Liver (tissue), 8 donors: ENCODE measurements at regions not wholly inside any gene's neighbourhood (a gene's known extent, or its start where the extent isn't known, plus 50 kb on each side); places are given as distances from the start of the nearest gene placed in this dataset.

Source experiments
- DNase-seq: peaks from one replicate; pipeline ENCODE4 v3.0.0-alpha.2; 2017; ENCODE audit warnings: low spot score
- H3K27ac ChIP-seq, 2 donors: one replicate each; pipeline ENCODE4 v1.7.0; 2013; ENCODE audit warnings: inconsistent platforms in 2 of 2, low read length in 2 of 2, control low read depth in 1 of 2, low read depth in 1 of 2, mild to moderate bottlenecking in 1 of 2
- H3K27me3 ChIP-seq, 4 donors: one replicate each; pipeline versions ENCODE4 v1.6.1 to v1.7.0; 2013; ENCODE audit warnings: low read length in 3 of 4, inconsistent platforms in 1 of 4, mild to moderate bottlenecking in 1 of 4, moderate library complexity in 1 of 4; ENCODE audit not compliant: control insufficient read depth in 4 of 4, insufficient read depth in 4 of 4
- H3K36me3 ChIP-seq, 4 donors: one replicate each; pipeline versions ENCODE4 v1.6.1 to v1.7.0; 2013; ENCODE audit warnings: low read length in 3 of 4, mild to moderate bottlenecking in 3 of 4, low read depth in 1 of 4, moderate library complexity in 1 of 4; ENCODE audit not compliant: control insufficient read depth in 4 of 4, insufficient read depth in 3 of 4
- H3K4me1 ChIP-seq, 4 donors: one replicate each; pipeline versions ENCODE4 v1.6.1 to v1.7.0; 2013; ENCODE audit warnings: low read length in 3 of 4, mild to moderate bottlenecking in 3 of 4, moderate library complexity in 1 of 4; ENCODE audit not compliant: control insufficient read depth in 4 of 4, insufficient read depth in 4 of 4
- H3K4me3 ChIP-seq, 3 donors: one replicate each; pipeline versions ENCODE4 v1.6.1 to v1.7.0; 2013; ENCODE audit warnings: low read length in 3 of 3, control low read depth in 1 of 3, low read depth in 1 of 3, mild to moderate bottlenecking in 1 of 3
- H3K9ac ChIP-seq, 2 donors: one replicate each; pipeline ENCODE4 v1.7.0; 2013; ENCODE audit warnings: low read length in 2 of 2, mild to moderate bottlenecking in 2 of 2, moderate library complexity in 2 of 2, control low read depth in 1 of 2, low read depth in 1 of 2
- H3K9me3 ChIP-seq, 4 donors: one replicate each; pipeline versions ENCODE4 v1.6.1 to v1.7.0; 2013; ENCODE audit warnings: low read length in 3 of 4; ENCODE audit not compliant: control insufficient read depth in 4 of 4
- FOXA1 ChIP-seq: IDR thresholded peaks from 2 replicates; pipeline ENCODE4 v1.6.1; 2016; ENCODE audit warnings: antibody characterized with exemption
- FOXA2 ChIP-seq: IDR thresholded peaks from 2 replicates; pipeline ENCODE4 v1.6.1; 2016; ENCODE audit warnings: antibody characterized with exemption
- GABPA ChIP-seq, 2 donors: IDR thresholded peaks in 1 of 2; conservative IDR thresholded peaks in 1 of 2; 2 replicates each; pipeline ENCODE4 v1.6.1; 2016; ENCODE audit warnings: antibody characterized with exemption in 2 of 2, mild to moderate bottlenecking in 1 of 2, moderate library complexity in 1 of 2
- HNF4A ChIP-seq, 2 donors: conservative IDR thresholded peaks; 2 replicates each; pipeline ENCODE4 v1.6.1; 2016; ENCODE audit warnings: antibody characterized with exemption in 2 of 2, mild to moderate bottlenecking in 2 of 2
- HNF4G ChIP-seq: IDR thresholded peaks from 2 replicates; pipeline ENCODE4 v1.6.1; 2016; ENCODE audit warnings: antibody characterized with exemption
- JUND ChIP-seq, 2 donors: IDR thresholded peaks; 2 replicates each; pipeline ENCODE4 v1.6.1; 2016; ENCODE audit warnings: antibody characterized with exemption in 2 of 2
- NR2F2 ChIP-seq: IDR thresholded peaks from 2 replicates; pipeline ENCODE4 v1.6.1; 2016; ENCODE audit warnings: antibody characterized with exemption
- RAD21 ChIP-seq, 2 donors: IDR thresholded peaks; 2 replicates each; pipeline ENCODE4 v1.6.1; 2016; ENCODE audit warnings: antibody characterized with exemption in 2 of 2, mild to moderate bottlenecking in 2 of 2
- REST ChIP-seq: IDR thresholded peaks from 2 replicates; pipeline ENCODE4 v1.6.1; 2016; ENCODE audit warnings: antibody characterized with exemption, mild to moderate bottlenecking
- RXRA ChIP-seq, 2 donors: IDR thresholded peaks; 2 replicates each; pipeline ENCODE4 v1.6.1; 2017 to 2018; ENCODE audit warnings: antibody characterized with exemption in 2 of 2, mild to moderate bottlenecking in 1 of 2
- TAF1 ChIP-seq: conservative IDR thresholded peaks from 2 replicates; pipeline ENCODE4 v1.6.1; 2016; ENCODE audit warnings: antibody characterized with exemption, mild to moderate bottlenecking
- YY1 ChIP-seq: IDR thresholded peaks from 2 replicates; pipeline ENCODE4 v1.6.1; 2016; ENCODE audit warnings: antibody characterized with exemption, mild to moderate bottlenecking
- WGBS: extraction: QIAGEN DNeasy Blood & Tissue Kit; methylation state at CpG from one replicate; pipeline ENCODE4 v1.1.7; 2013; 5-methylcytosine and 5-hydroxymethylcytosine counted together
- TF ChIP-seq, protein P1 (sequence below): IDR thresholded peaks from 2 replicates; pipeline ENCODE4 v1.6.1; 2016; ENCODE audit warnings: antibody characterized with exemption
- TF ChIP-seq, protein P2 (sequence below): IDR thresholded peaks from 2 replicates; pipeline ENCODE4 v1.6.1; 2016; ENCODE audit warnings: antibody characterized with exemption
- TF ChIP-seq, protein P3 (sequence below): fragments of 150-350 bp; IDR thresholded peaks from 2 replicates; pipeline ENCODE4 v1.5.1; 2017; ENCODE audit warnings: improper control_type of control experiment, low read depth, low read length; ENCODE audit not compliant: missing input control
- TF ChIP-seq, protein P4 (sequence below): IDR thresholded peaks from 2 replicates; pipeline ENCODE4 v1.6.1; 2016; ENCODE audit warnings: antibody characterized with exemption
- donor health status: healthy.
- donor health status: healthy.
- donor health status: healthy.
- donor health status: healthy.
- donor health status: healthy.

DNA sequence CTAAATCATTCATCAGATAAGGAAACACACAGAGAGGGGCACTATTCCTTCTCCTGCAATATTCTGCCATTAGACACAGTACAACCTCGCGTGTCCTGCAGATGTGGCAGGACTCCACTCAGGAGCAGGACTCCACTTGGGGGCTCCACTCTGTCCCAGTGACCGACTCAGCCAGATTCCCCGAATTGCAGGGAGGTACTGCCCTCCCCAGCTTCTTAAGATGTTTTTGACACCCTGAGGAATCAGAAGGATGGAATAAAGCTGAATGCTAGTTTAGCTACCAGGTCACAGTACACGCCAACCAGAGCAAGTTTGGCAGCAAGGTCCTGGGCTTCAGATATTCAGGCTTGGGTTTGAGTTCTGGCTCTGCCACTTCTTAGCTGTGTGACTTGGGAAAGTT lies 99.3 kb upstream of the USP47 start:
- H3K9ac ChIP-seq: no peak overlapping the region
- 85% methylated on average over 5 of the region's 5 CpGs for WGBS
- DNase-seq: no peak
- H3K9me3 ChIP-seq: no peaks in the 10 kb centered on the region
- H3K27me3 ChIP-seq: no peaks in the 10 kb centered on the region
- H3K36me3 ChIP-seq: no peaks in the 10 kb centered on the region
- no peak overlapping the region for H3K4me3 ChIP-seq
- no peak overlapping the region for H3K27ac ChIP-seq
- H3K4me1 ChIP-seq: no peaks in the 10 kb centered on the region
- TF ChIP-seq GABPA (IDR thresholded peaks at IDR 0.05 in 1 of 2, conservative IDR thresholded peaks at IDR 0.05 in 1 of 2) (no peak), FOXA2 (no peak), REST (no peak), FOXA1 (no peak), HNF4G (no peak), YY1 (no peak)
- TF ChIP-seq, protein P1, sequence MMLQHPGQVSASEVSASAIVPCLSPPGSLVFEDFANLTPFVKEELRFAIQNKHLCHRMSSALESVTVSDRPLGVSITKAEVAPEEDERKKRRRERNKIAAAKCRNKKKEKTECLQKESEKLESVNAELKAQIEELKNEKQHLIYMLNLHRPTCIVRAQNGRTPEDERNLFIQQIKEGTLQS: no peak
- TF ChIP-seq, protein P2, sequence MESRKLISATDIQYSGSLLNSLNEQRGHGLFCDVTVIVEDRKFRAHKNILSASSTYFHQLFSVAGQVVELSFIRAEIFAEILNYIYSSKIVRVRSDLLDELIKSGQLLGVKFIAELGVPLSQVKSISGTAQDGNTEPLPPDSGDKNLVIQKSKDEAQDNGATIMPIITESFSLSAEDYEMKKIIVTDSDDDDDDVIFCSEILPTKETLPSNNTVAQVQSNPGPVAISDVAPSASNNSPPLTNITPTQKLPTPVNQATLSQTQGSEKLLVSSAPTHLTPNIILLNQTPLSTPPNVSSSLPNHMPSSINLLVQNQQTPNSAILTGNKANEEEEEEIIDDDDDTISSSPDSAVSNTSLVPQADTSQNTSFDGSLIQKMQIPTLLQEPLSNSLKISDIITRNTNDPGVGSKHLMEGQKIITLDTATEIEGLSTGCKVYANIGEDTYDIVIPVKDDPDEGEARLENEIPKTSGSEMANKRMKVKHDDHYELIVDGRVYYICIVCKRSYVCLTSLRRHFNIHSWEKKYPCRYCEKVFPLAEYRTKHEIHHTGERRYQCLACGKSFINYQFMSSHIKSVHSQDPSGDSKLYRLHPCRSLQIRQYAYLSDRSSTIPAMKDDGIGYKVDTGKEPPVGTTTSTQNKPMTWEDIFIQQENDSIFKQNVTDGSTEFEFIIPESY: no peak

DNA sequence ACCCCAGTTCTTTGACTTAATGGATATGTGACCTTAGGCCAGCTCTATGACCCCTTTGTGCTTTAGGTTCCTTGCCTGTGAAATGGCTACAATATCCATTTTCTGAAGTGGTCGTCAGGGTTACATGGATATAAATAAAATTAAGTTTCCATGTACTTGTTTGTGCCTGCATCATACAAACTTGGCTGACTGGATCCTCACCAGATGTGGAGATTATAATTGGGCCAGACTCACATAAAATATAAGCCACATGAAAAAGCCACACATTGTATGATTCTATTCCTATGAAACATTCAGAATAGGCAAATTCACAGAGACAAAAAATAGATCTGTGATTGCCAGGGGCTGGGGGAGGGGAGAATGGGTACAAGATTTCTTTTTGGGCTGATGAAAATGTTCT lies 100.9 kb upstream of the USP47 start:
- WGBS: 86% methylated on average over 1 of the region's 1 CpG

More for the DNA sequence above, 100.9 kb upstream of the USP47 start:
- Histone ChIP-seq H3K9me3 (no peaks in the 10 kb centered on the region), H3K4me3 (no peak overlapping the region), H3K9ac (no peak overlapping the region), H3K27ac (no peak overlapping the region), H3K4me1 (no peaks in the 10 kb centered on the region), H3K36me3 (no peaks in the 10 kb centered on the region), H3K27me3 (no peaks in the 10 kb centered on the region)
- no peak for DNase-seq
- no peak for TF ChIP-seq RXRA (IDR thresholded peaks at IDR 0.05)
- TF ChIP-seq REST: no peak
- TF ChIP-seq, protein P3, sequence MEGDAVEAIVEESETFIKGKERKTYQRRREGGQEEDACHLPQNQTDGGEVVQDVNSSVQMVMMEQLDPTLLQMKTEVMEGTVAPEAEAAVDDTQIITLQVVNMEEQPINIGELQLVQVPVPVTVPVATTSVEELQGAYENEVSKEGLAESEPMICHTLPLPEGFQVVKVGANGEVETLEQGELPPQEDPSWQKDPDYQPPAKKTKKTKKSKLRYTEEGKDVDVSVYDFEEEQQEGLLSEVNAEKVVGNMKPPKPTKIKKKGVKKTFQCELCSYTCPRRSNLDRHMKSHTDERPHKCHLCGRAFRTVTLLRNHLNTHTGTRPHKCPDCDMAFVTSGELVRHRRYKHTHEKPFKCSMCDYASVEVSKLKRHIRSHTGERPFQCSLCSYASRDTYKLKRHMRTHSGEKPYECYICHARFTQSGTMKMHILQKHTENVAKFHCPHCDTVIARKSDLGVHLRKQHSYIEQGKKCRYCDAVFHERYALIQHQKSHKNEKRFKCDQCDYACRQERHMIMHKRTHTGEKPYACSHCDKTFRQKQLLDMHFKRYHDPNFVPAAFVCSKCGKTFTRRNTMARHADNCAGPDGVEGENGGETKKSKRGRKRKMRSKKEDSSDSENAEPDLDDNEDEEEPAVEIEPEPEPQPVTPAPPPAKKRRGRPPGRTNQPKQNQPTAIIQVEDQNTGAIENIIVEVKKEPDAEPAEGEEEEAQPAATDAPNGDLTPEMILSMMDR: no peak
- TF ChIP-seq HNF4G: no peak
- TF ChIP-seq JUND (IDR thresholded peaks at IDR 0.05): no peak
- TF ChIP-seq NR2F2: no peak
- TF ChIP-seq YY1: no peak
- no peak for TF ChIP-seq HNF4A (conservative IDR thresholded peaks at IDR 0.05)
- TF ChIP-seq FOXA2: no peak
- no peak for TF ChIP-seq GABPA (IDR thresholded peaks at IDR 0.05 in 1 of 2, conservative IDR thresholded peaks at IDR 0.05 in 1 of 2)
- no peak for TF ChIP-seq RAD21 (IDR thresholded peaks at IDR 0.05)
- TF ChIP-seq, protein P4, sequence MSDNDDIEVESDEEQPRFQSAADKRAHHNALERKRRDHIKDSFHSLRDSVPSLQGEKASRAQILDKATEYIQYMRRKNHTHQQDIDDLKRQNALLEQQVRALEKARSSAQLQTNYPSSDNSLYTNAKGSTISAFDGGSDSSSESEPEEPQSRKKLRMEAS: no peak
- TF ChIP-seq FOXA1: no peak
- no peak for TF ChIP-seq TAF1
